LoVo (cell line): ENCODE measurements at regions not wholly inside any gene's neighbourhood (a gene's known extent, or its start where the extent isn't known, plus 50 kb on each side); places are given as distances from the start of the nearest gene placed in this dataset.

ENCODE experiments used
- DNase-seq: peaks from one replicate; pipeline ENCODE4 v3.0.0-alpha.2; 2016; ENCODE audit warnings: low spot score

DNA sequence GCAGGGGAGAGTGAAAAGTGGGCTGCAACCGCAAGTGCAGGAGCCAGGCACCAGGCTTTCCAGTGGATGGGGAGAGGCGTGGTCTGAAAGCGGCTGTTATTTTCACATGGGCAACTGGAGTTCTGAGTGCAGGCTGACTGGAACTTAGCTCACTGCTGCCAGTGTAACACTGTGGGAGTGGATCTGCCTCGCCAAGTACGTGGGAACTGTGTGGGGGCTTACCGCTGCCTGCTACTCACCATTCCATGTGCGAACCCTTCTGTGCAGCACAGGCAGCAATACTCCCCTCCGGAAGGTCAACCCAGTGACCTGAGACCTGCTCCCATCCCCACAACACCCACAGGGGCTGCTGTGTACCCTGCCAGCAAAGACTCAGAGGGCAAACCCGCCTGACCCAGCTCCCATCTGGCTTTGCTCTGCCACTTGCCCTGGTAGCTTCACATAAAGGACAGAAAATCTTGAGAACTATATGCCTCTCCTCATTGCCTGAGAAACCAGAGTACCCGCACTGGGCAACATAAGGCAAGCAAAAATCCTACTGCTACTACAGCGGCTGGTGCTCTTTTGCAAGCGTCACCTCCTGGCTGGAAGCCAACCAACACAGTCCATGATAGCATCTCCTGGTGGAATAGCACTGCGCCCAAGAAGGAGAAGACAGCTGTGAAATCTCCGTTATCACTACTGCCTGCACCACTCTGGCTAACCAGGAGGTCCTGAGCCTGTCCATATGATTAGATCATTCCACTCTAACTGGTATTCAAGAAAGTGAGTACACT lies 54.4 kb upstream of the SIRPG start:
- no peak for DNase-seq

DNA sequence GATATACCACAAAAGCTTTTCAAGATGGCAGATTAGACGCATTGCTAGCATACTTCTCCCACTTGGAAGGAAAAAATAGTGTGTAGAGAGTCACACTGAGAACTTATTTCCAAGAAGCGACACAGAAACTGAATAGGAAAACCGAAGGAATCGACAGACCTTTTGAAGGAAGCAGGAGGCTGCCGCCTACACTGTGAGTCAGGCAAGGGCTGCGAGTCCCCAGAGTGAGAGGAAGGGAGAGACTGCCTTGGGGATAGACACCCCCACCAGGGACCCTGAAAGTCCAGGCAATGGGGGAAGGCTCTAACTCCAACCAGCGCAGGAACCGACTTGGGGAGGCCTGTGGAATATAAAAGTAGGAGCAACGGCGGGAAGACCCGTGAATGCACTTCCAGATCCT lies 53.7 kb upstream of the SIRPG start:
- DNase-seq: no peak

DNA sequence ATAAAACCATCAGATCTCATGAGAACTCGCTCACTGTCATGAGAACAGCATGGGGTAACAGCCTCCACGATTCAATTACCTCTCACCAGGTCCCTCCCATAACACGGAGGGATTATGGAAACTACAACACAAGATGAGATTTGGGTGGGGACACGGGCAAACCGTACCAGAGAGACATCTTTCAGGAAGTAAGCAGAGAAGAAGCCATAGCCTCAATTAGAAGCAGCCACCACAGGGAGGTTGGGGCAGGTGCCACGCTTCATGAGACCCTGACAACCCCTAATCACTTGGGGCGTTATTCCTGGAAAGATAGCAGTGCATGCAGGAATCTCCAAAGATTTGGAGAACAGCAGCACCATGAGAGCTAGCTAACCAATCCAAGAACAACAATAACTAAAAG lies 52.9 kb upstream of the SIRPG start:
- DNase-seq: no peak

DNA sequence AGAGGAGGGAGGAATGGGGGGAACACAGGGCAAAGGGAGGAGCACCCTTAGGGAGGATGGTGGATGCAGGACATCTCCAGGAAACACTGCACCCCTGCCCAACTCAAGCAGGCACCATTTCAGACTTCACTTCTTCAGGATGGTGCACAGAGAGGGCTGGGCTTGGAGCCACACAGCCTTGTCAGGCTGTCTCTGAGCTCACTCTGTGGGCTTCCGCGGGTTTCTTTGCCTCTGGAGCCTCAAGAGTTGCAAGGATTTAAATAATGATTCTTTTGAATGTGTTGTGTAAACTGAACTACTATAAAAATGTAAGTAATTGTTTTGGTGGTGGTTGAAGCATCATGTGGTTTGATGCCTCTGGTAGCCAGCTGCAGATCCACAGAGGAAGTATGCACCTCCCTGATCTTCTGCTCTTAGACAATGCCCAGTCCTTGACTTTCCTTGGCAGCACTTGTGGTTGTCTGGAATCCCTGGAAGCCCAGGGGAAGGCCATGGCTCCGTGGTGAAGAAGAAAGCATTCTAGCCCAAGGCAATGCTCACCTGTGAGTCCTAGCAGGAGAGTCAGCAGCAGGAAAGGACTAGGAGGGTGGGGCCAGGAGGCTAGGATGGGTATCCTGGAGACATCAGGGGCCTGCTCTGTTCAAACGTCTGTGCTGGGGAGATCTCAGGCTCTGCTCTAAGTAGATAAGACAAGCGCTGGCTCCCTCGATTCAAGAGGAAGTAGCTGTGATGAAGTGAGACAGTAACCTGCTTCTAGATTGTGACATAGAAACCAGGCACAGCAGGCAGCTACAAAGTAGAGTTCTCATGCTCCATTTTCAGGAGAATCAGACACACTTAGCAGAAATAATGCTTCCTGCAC lies 50.2 kb upstream of the SIRPG start:
- no peak for DNase-seq
